GM21390 (cell line): ENCODE measurements at regions not wholly inside any gene's neighbourhood (a gene's known extent, or its start where the extent isn't known, plus 50 kb on each side); places are given as distances from the start of the nearest gene placed in this dataset.
A peak's percentile ranks its signal among the peaks of the same experiment; 100 is the strongest.

Source experiments
- ATAC-seq: cut with Tn5 transposase; IDR thresholded peaks from one replicate; pipeline ENCODE4 v1.9.1; 2021; ENCODE audit not compliant: unreplicated experiment

DNA sequence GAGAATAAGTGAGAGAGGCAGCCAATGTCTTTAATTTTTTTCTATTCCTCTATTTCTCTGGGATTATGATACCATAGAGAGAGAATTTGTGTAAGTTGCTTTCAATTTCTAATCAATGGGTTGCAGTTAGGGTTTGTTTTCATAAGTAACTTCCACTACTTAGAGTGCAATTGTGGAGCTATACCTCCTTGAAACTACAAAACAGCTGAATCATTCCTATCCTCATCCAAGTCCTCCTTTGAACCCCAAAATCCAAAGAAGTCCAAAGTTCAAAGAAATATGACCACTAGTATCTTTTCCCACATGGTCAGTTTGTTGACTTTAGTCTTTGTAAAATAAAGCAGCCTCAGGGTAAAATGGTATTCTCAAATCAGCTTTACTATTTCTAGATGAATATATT, 1085.4 kb upstream of the INTU start:
- ATAC-seq: no peak

DNA sequence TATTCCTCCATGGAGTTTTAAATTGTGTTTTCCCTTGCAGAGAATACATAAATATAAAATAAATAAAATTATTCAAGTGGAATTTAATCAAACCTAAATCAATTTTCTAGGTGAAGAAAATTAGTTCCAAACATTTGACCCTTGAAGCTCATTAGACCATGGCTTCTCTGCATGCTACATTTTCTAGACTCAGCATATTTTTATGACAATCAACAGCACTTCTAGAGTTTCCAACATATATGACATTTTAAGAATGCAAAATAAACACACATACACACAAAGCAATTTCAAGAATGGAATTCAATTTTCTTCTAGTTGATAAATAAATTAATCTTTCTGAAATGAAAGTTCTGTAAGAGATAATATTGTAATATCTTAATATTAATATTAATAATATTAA, 1083.9 kb upstream of the INTU start:
- no peak for ATAC-seq

DNA sequence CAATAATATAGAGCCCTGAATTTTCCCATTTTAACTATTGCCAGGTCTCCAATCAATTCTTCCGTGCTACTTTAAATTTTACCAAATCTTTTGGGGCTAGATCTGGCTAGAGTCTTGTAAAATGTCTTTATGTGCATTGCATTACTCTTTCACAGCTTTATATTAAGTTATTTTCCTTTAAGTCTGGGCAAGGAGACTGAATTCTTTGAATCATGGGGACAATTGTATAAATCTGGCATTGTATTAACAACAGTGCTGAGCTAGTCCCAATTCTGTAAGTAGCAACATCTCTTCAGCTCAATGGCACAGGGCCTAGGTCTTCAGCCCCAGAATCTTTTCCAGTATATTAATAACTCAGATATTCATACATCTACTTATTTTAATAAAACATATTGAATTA, 1080.4 kb upstream of the INTU start:
- no peak for ATAC-seq

DNA sequence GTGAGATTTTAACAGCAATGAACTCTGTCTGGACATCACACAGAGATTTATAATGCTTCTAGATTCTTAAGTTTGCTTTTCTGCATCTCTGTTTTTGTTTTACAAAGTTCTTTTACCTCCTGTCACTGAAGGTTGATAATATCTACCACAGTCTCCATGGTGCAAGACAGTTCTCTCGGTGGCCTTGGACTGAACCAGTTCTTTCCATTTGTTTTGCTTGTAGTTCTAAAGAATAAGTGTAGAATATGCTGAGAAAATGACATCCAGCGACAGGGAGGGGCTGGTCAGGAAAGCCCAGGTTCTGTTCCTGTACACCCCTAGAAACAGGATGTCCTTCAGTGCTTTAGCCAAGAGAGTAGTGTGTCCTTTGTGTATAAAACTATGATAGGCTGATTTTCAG, 1079.5 kb upstream of the INTU start:
- ATAC-seq: no peak

DNA sequence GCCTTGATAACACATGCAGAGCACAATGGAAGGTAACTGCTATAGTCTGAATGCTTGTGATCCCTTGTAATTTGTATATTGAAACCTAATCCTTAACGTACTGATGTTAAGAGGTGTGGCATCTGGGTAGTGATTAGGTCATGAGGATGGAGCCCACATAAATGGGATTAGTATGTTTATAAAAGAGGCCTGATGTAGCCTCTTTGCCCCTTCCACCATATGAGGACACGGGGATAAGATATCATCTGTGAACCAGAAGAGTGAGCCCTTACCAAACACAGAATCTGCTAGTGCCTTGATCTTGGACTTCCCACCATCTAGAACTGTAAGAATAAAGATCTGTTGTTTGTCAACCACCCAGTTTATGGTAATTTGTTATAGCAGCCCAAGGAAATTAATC, 1074.2 kb upstream of the INTU start:
- no peak for ATAC-seq

DNA sequence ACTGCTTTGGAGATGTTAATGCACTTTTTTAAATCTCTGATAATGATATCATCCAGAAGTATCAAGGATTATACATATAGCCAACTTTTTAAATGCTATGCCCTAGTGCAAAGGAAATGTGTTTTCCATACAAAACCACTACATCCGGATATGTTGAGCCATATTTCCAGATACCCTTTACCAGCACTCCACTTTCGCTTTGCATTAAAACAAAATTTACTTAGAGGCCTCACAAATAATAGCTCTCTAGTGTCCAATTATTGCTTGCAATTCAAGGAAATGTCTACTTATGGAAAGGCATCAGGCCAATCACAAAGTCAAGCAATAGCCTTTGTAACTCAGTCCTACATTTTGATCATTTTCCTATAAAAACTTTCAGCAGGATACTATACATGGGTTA, 1072.8 kb upstream of the INTU start:
- no peak for ATAC-seq

DNA sequence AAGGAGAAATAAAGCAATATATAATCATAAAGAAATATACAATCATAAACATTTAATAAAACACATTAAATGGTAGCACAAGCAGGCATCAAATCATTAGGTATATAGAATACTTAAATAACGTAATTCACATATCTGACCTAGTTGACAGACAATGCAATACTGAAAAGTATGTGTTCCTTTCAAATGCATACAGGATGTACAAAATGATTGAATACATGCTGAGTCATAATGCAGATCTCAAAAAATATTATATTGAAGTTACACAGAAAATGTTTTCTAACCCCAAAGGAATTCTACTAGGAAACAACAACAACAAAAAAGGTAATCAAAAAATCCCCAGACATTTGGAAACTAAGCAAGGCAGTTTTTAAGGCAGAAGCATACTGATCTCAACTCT, 1072.0 kb upstream of the INTU start:
- no peak for ATAC-seq

DNA sequence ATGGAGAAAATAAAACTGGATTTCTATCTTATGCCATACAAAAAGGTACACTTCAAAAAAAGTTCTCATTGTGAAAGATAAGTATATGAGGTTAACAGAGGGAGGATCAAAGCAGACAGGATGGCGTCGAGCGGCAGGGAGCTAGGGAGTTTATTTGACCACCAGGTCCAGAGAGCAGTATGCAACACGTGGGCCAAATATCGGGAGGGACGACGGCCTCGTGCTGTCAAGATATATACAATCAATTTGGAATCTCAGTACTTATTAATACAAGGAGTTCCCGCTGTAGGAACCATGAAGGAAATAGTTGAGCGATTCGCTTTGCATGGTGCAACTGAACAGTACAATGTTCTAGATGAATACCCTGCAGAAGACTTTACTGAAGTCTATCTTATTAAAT, 1069.4 kb upstream of the INTU start:
- ATAC-seq: no peak

DNA sequence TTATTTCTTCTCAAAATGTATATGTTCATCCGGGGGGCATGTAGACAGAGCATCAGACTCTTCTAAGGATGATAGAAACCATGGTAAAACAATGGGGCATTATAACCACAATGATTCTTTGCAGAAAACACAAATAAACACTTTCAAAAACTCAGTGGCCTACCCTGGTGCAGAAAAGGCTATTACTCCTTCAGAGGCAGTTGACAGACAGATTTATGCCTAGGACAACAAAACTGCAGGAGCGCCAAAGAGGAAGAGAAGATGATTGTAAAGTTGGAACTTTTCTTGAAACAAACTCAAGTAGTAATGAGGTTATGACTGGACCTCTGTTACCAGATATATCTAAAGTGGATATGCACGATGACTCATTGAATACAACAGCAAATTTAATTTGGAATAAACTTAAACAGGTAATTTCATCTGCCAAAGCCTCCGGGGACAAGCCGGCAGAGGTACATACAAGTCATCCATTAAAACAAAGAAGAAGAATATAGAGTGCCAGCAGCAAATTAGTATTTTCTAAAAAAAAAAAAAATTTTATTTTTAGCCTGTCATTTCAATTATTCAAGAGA, 1068.4 kb upstream of the INTU start:
- ATAC-seq: no peak

DNA sequence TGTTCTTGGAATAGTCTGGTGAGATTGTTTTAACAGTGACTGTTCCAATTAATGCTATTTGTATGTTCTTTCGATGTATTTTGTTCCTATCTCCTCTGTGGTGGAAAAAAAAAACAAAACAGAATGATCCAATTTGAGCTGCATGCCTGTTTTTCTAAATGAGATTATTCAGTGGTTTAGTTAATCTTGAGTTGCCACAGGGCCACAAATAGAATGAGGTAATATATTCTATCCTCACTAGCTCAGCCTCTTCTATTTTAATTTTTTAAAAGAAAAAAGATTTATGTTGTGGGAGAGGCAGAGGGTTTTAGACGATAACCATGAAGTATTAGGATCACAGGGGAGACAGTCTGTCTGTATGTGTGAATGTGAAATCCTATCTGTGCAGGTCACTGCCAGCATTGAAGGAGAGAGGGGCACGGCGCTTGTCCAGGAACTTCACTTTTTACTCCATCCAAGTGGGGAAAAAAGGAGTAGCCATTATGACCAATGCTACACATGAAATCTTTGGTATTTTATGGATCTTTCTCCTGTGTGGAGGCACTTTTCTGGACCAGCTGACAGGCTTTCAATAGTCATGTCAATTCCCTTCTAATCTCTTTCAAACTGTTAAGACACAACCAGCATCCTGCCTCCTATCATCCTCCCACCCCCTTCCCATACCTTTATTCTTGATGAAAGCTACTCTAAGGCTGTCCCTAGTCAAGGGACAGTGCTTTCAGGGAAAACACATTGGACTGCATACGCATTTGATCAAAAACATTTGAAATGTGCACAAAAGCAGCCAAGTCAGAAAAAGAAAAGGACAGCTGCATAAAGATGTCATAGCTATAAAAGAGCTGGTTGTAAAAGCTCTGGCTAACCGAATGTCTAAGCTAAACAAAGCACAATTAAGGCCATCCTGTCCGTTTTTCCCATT, 1063.8 kb upstream of the INTU start:
- ATAC-seq: no peak

DNA sequence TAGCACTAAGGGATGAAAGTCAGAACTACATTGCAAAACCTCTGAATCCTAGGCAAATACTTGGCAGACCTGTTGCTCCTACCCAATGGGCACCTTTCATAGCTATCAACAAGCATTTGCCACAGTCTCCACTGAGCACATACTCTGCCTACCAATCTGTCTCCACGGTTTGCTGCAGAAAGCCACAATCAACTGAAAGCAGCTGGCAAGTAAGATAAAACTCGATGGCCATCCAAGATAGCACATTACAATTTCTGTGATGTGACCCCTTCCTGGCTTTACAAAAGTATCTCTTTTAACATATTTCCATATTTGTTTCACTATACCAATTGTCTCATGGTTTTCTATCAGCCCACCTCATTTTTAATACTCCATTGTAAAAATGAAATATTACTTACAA, 1060.5 kb upstream of the INTU start:
- ATAC-seq: no peak

DNA sequence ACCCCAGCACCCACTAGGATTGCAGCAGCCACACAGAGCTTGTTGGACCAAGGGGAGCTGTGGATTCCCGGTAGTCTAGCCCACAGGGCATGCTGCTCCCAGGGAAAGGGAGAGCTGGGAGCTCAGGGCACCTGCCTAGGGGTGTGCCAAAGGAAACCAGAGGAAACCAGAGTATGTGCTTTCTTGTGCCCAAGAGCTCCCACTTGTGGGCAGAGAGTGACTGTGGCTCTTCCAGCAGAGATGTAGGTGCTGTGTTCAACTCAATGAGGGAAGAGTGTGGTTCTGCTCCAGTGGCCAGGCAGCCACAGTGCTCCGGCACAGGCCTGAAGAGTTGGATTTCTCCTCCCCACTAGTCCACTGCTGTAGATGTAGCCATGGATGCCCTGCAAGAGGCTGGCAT, 1050.0 kb upstream of the INTU start:
- no peak for ATAC-seq

DNA sequence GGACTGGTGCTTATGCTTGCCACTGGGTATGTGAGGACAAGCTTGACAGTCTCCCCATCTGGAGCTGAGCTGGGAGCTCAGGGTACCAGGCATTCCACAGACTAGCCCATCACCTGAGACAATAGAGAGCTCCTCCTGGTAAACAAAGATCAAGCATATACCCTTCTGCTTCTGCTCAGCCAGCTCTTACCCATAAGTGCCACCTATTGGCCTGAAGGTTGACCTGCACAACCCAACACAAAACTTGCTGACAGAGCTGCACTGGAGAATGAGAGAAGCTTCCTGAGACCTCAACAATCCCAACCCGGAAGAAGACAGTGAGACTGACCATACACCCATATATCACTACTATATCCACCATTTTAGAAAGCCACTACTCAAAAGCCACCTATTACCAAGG, 1049.2 kb upstream of the INTU start:
- ATAC-seq: no peak

DNA sequence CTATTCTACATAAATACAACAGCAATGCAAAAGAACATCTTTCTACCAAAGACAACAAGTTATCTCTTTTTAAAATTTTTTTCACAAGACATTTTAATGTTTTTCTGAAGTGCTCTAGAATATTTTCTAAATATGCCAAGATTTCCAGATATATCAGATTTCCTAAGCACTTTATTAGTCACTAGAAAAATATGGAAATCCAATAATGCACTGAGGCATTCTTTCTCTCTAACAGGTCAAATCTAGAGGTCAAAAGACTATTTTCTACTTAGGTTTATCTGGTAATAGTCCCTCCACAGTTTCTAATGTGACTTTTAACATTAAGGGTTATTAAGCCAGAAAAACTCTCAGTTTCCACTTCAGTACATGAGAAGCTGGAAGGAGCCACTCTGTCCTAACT, 1041.2 kb upstream of the INTU start:
- no peak for ATAC-seq

DNA sequence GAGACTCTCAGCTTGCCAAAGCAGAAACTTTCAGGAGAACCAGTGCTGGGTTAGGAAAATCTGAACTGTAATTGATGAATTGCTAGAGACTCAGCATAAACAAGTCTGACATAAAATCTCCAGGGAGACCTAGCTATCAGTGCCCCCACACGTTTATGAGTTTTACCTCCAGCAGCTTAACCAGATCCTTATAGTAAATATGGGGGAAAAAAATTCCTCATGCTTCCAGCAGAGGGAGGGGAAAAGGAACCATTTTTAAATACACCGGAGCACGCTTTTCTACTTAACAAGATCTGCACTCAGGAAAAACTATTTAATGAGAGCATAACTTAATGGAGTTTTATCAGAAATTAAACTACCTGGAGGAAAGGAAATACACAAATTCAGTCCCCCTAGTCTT, 1040.7 kb upstream of the INTU start:
- ATAC-seq: no peak

DNA sequence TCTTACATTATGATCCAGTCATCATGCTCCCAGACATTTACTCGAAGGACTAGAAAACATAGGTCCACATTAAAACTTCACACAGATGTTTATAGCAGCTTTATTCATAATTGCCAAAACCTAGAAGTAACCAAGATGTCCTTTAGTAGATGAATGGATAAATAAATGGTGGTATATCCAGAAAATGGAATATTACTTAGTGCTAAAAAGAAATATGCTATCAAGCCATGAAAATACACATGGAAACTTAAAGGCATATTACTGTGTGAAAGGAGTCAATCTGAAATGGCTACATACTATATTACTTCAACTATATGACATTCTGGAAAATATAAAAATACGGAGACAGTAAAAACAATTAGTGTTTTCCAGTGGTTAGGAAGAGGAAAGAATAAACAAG, 1039.1 kb upstream of the INTU start:
- ATAC-seq: no peak

DNA sequence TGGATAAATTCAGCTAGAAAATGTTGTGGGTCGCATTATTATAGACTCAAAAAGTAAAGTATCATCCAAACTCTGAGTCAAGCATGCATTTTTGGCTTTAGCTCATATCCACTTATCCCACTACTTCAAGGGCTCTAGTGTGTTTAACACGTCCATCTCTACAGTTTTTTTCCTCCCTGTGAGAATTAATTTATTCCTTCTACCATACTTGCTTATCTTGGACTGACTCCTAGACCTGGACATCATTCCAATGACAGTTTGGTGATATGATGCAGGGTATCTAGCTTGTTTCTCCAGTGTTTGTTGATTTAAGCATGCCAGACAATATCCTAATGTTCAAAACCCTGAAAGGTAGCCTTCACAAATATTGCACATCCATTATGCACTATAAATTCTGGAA, 1037.1 kb upstream of the INTU start:
- no peak for ATAC-seq

DNA sequence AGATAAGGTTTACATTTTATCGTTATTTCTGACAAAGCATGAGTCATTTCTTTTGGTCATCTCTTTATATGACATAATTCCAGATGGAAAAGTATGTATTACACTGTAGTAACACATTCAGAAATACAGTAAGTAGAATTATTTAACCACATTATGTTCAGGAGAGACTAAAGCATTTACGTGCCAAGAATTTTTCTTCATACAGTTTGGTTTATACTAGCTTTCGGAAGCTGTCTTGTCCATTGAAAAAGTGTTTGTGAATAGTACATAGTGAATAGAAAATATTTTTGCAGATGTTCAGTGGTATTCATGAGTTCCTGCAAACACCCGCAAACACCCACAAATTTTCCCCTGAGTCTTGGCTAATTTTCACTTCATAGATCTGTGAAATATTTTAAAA, 1033.0 kb upstream of the INTU start:
- no peak for ATAC-seq

DNA sequence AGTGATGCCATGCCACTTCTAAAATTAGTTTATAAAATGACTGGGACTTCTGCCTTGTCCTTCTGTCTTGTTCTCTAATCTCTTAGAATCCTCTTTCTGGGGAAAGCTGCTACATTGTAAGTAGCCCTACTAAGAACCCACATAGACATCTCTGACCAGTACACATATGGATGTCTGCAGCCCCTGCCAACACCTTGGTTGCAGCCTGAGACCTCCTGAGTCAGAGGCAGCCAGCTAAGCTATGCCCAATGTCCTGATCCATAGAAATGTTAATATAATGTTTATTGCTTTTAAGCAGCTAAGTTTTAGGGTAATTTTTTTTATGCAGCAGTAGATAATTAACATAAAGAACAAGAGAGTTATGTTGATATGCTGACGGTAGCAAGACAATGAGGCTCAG, 1029.5 kb upstream of the INTU start:
- no peak for ATAC-seq

DNA sequence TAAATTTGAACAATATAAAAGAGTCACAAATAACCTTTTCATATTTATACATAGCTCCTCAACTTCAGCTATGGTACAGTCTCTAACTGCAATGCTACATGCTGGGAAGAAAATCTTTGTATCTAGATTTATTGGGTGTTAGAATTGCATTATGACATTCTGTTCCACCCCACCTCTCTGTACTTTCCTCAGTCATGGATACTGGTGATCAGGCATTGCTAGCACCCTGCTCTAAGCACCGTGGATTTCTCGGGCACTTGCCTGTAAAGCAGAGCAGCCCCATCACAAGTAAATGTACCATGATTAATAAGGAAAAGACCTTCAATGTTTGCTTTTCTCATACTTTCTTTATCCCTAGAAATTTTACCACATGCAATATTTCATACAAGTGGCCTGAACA, 1028.9 kb upstream of the INTU start:
- no peak for ATAC-seq

DNA sequence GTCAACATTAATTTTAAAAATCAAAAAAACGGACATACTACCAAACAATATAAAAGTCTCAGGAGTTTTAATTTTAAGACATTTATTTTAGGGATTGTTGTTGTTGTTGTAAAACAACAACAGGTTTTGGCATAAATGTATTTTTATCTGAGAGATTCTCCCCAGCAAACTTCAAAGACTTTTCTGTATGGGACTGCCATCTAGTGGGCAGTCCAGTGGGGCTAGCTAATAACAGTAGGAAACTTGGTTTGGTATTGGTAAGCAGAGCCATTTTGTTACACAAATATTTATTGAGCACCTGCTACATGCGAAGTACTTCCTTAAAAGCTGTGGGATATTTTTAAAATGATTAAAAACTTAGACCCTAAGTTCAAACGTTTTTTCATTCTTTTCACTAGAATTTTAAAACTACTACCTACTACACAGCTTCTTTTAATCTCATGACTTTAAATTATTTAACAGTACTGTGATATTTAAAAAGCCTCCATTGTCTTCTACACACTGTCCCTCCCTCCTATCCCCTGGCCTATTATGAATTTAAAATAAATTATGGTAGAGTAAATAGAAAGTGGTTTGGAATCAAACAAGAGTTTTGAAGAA, 1028.4 kb upstream of the INTU start:
- ATAC-seq: peak; percentile 56

DNA sequence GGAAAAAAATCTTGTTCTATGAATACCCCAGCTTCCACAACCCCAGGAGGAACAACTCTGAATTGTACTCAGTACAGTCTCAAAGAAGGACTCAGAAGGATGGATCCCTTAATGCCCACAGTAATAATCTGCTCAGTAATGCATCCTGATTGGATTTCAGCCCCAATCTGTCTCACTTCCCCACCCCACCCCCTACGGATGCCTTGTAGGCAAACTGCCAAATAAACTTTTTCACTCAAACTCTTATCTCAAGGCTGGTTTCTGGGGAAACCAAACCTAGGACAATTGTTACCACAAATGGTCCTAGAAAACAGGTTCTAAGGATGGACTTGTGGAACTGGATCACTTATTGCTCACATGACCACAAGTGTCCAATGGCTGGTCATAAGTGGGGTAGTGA, 1021.8 kb upstream of the INTU start:
- no peak for ATAC-seq
